ENCODE measurements at regions not wholly inside any gene's neighbourhood (a gene's known extent, or its start where the extent isn't known, plus 50 kb on each side); places are given as distances from the start of the nearest gene placed in this dataset.

DNA sequence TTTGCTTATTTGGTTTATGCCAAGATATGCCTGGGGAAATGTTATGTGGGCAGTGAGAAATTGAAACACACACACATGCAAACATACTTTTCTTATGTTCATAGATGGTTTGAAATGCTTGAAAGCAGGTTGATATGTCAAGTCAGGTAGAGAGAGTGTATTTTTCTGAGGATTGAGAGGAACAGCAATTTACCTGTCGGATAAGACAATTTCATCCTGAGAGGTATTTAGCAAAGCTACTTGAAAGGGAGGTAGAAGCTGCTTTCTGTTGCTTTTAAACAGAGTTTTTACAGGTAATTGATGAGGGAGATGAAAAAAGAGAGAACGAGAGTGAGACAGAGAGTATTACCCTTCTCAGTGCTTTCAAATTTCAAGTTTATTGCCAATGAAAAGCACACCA is 854.3 kb downstream of the CDH8 start:
- H3K36me3 ChIP-seq (ENCODE audit: low read depth, low read length), result no peaks in the 10 kb centered on the region

DNA sequence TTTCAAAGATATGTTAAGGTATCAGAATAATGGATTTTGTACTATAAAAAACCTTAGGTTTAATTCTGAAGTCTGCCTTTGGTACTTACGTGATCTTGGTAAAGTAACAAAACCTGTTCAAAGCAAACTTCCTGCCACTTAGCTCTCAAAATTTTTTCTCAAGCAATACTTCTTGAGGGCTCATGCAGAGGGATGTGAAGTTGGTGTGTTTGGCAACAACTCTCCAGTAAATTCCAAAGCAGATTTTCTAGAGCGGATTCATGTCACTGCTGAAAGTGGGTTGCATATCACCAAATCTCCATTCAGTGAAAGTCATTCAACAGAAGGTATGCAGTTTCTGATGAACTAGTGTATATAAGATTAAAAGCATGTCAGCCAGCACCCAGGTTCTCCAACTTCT is 856.7 kb downstream of the CDH8 start:
- no peaks in the 10 kb centered on the region for H3K9me3 ChIP-seq (ENCODE audit: low read length)
- intact Hi-C loops (cut with micrococcal nuclease), result no loop called here
- ChIA-PET CTCF (no interaction called here), POLR2A (ENCODE audit: unreplicated experiment) (no interaction called here)
- H3K79me2 ChIP-seq (ENCODE audit: low read length), result no peaks in the 10 kb centered on the region
- H2AFZ ChIP-seq (ENCODE audit: low read length), result no peak overlapping the region
- H3K27ac ChIP-seq (ENCODE audit: low read length), result no peak overlapping the region
- ATAC-seq, result no peak
- no peak overlapping the region for H3K4me3 ChIP-seq (ENCODE audit: low read length)
- DNase-seq, result no peak
- no TSS peak for BruUV-seq (replicated peaks)
- H3F3A ChIP-seq (ENCODE audit: low read length, unreplicated experiment), result no peaks in the 10 kb centered on the region
- no peaks in the 10 kb centered on the region for H4K20me1 ChIP-seq (ENCODE audit: low read length)
- H3K36me3 ChIP-seq (ENCODE audit: low read depth, low read length), result no peaks in the 10 kb centered on the region
- no peak overlapping the region for H3K9ac ChIP-seq (ENCODE audit: low read length)
- H3K9me2 ChIP-seq (replicated peaks; ENCODE audit: low read length), result no peaks in the 10 kb centered on the region
- TF ChIP-seq EZH2 (IDR thresholded peaks at IDR 0.05; ENCODE audit: low read length, unreplicated experiment) (no peak), EZH2phosphoT487 (IDR thresholded peaks at IDR 0.05; ENCODE audit: borderline replicate concordance, low read length) (no peak)
- TF ChIP-seq, protein P1, sequence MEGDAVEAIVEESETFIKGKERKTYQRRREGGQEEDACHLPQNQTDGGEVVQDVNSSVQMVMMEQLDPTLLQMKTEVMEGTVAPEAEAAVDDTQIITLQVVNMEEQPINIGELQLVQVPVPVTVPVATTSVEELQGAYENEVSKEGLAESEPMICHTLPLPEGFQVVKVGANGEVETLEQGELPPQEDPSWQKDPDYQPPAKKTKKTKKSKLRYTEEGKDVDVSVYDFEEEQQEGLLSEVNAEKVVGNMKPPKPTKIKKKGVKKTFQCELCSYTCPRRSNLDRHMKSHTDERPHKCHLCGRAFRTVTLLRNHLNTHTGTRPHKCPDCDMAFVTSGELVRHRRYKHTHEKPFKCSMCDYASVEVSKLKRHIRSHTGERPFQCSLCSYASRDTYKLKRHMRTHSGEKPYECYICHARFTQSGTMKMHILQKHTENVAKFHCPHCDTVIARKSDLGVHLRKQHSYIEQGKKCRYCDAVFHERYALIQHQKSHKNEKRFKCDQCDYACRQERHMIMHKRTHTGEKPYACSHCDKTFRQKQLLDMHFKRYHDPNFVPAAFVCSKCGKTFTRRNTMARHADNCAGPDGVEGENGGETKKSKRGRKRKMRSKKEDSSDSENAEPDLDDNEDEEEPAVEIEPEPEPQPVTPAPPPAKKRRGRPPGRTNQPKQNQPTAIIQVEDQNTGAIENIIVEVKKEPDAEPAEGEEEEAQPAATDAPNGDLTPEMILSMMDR (conservative IDR thresholded peaks at IDR 0.05; ENCODE audit: low read depth, low read length), result no peak
- no peaks in the 10 kb centered on the region for H3K27me3 ChIP-seq (ENCODE audit: low read length)
- no peaks in the 10 kb centered on the region for H3K4me1 ChIP-seq (ENCODE audit: insufficient read depth, low read length)
- no peak overlapping the region for H3K4me2 ChIP-seq (ENCODE audit: low read length)

More for the DNA sequence above, 854.3 kb downstream of the CDH8 start:
- H3F3A ChIP-seq (ENCODE audit: low read length, unreplicated experiment), result no peaks in the 10 kb centered on the region
- no peaks in the 10 kb centered on the region for H3K27me3 ChIP-seq (ENCODE audit: low read length)
- ChIA-PET POLR2A (ENCODE audit: unreplicated experiment) (no interaction called here), CTCF (no interaction called here)
- BruUV-seq (replicated peaks), result no TSS peak
- intact Hi-C loops (cut with micrococcal nuclease), result no loop called here
- H3K4me2 ChIP-seq (ENCODE audit: low read length), result no peak overlapping the region
- DNase-seq, result no peak
- TF ChIP-seq, protein P1 (conservative IDR thresholded peaks at IDR 0.05; ENCODE audit: low read depth, low read length), result no peak
- TF ChIP-seq EZH2 (IDR thresholded peaks at IDR 0.05; ENCODE audit: low read length, unreplicated experiment) (no peak), EZH2phosphoT487 (IDR thresholded peaks at IDR 0.05; ENCODE audit: borderline replicate concordance, low read length) (no peak)
- no peak for ATAC-seq
- no peaks in the 10 kb centered on the region for H3K9me2 ChIP-seq (replicated peaks; ENCODE audit: low read length)
- no peak overlapping the region for H3K9ac ChIP-seq (ENCODE audit: low read length)
- H3K4me3 ChIP-seq (ENCODE audit: low read length), result no peak overlapping the region
- no peaks in the 10 kb centered on the region for H3K79me2 ChIP-seq (ENCODE audit: low read length)
- H3K4me1 ChIP-seq (ENCODE audit: insufficient read depth, low read length), result no peaks in the 10 kb centered on the region
- no peaks in the 10 kb centered on the region for H3K9me3 ChIP-seq (ENCODE audit: low read length)
- no peaks in the 10 kb centered on the region for H4K20me1 ChIP-seq (ENCODE audit: low read length)
- H3K27ac ChIP-seq (ENCODE audit: low read length), result no peak overlapping the region
- no peak overlapping the region for H2AFZ ChIP-seq (ENCODE audit: low read length)

DNA sequence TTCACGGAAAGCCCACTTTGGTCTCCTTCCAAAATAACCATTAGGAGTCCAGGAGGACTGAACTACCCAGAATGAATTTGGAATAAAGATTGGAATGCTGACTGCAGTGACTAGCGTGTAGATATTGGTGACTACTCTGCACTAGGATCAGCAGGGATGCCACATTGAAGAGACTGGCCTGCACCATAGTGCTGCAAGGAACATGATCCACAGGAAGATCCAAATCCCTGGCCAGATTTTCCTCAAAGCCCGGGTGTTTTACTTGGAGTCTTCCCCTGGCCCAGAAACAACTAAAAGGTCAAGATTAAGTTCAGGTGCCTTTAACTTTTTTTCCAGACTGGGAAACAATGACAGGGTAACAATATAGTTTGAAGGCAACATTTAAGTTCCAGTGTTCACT is 870.4 kb downstream of the CDH8 start:
- Histone ChIP-seq H3K9ac (ENCODE audit: low read length) (no peak overlapping the region), H3K36me3 (ENCODE audit: low read depth, low read length) (no peaks in the 10 kb centered on the region), H3F3A (ENCODE audit: low read length, unreplicated experiment) (no peaks in the 10 kb centered on the region), H3K4me1 (ENCODE audit: insufficient read depth, low read length) (no peaks in the 10 kb centered on the region), H3K9me3 (ENCODE audit: low read length) (no peaks in the 10 kb centered on the region), H2AFZ (ENCODE audit: low read length) (no peak overlapping the region), H3K9me2 (replicated peaks; ENCODE audit: low read length) (no peaks in the 10 kb centered on the region), H3K79me2 (ENCODE audit: low read length) (no peaks in the 10 kb centered on the region), H3K4me3 (ENCODE audit: low read length) (no peak overlapping the region), H3K27me3 (ENCODE audit: low read length) (no peaks in the 10 kb centered on the region), H3K4me2 (ENCODE audit: low read length) (no peak overlapping the region), H4K20me1 (ENCODE audit: low read length) (no peaks in the 10 kb centered on the region), H3K27ac (ENCODE audit: low read length) (no peak overlapping the region)
- no peak for TF ChIP-seq EZH2phosphoT487 (IDR thresholded peaks at IDR 0.05; ENCODE audit: borderline replicate concordance, low read length)
- TF ChIP-seq, protein P1 (conservative IDR thresholded peaks at IDR 0.05; ENCODE audit: low read depth, low read length), result no peak
- TF ChIP-seq EZH2 (IDR thresholded peaks at IDR 0.05; ENCODE audit: low read length, unreplicated experiment), result no peak
- POLR2A ChIA-PET (ENCODE audit: unreplicated experiment), result no interaction called here
- CTCF ChIA-PET, result no interaction called here
- no peak for DNase-seq
- ATAC-seq, result no peak
- BruUV-seq (replicated peaks), result no TSS peak
- intact Hi-C loops (cut with micrococcal nuclease), result no loop called here

Measured in PC-3 (cell line).